ENCODE measurements at regions not wholly inside any gene's neighbourhood (a gene's known extent, or its start where the extent isn't known, plus 50 kb on each side); places are given as distances from the start of the nearest gene placed in this dataset.

- Mint-ChIP-seq H3K36me3 (no peaks in the 10 kb centered on the region), H3K4me1 (peaks cover 19% of the 10 kb centered on the region), H3K9me3 (no peaks in the 10 kb centered on the region), H3K27ac (no peak overlapping the region), H3K27me3 (ENCODE audit: low read depth) (no peaks in the 10 kb centered on the region), H3K4me3 (no peak overlapping the region)
- no peak for DNase-seq (ENCODE audit: low spot score)
- ChIA-PET POLR2A (no interaction called here), CTCF (no interaction called here)
- ATAC-seq, result no peak
- no peak for TF ChIP-seq NFYB (CRISPR knock-in tag; conservative IDR thresholded peaks at IDR 0.05; ENCODE audit: low read depth)
- no peak for TF ChIP-seq SP1 (CRISPR knock-in tag; conservative IDR thresholded peaks at IDR 0.05)
- TF ChIP-seq NFATC4 (CRISPR knock-in tag; IDR thresholded peaks at IDR 0.05), result no peak
- no peak for TF ChIP-seq GTF2I (CRISPR knock-in tag; conservative IDR thresholded peaks at IDR 0.05)
- TF ChIP-seq ZNF416 (CRISPR knock-in tag; IDR thresholded peaks at IDR 0.05), result no peak
- TF ChIP-seq ATF6 (CRISPR knock-in tag; IDR thresholded peaks at IDR 0.05), result no peak
- no peak for TF ChIP-seq CBFB (CRISPR knock-in tag; IDR thresholded peaks at IDR 0.05; ENCODE audit: low read depth)
- no peak for TF ChIP-seq OVOL2 (CRISPR knock-in tag; IDR thresholded peaks at IDR 0.05; ENCODE audit: borderline replicate concordance)
- TF ChIP-seq ZMAT4 (CRISPR knock-in tag; IDR thresholded peaks at IDR 0.05), result no peak
- TF ChIP-seq STAT6 (CRISPR knock-in tag; conservative IDR thresholded peaks at IDR 0.05; ENCODE audit: low read depth), result no peak
- no peak for TF ChIP-seq RELA (CRISPR knock-in tag; IDR thresholded peaks at IDR 0.05; ENCODE audit: borderline replicate concordance)
- no peak for TF ChIP-seq USF1 (CRISPR knock-in tag; IDR thresholded peaks at IDR 0.05)
- TF ChIP-seq TCF7 (CRISPR knock-in tag; IDR thresholded peaks at IDR 0.05; ENCODE audit: low read depth), result no peak
- no peak for TF ChIP-seq E2F5 (CRISPR knock-in tag; IDR thresholded peaks at IDR 0.05)
- no peak for TF ChIP-seq CTCF (IDR thresholded peaks at IDR 0.05)
- no peak for TF ChIP-seq ZNF532 (CRISPR knock-in tag; IDR thresholded peaks at IDR 0.05; ENCODE audit: borderline replicate concordance)
- TF ChIP-seq ZNF121 (CRISPR knock-in tag; IDR thresholded peaks at IDR 0.05), result no peak
- no peak for TF ChIP-seq ZNF232 (CRISPR knock-in tag; IDR thresholded peaks at IDR 0.05)
- TF ChIP-seq NR3C1 (CRISPR knock-in tag; conservative IDR thresholded peaks at IDR 0.05; ENCODE audit: low read depth), result no peak
- no peak for TF ChIP-seq ESRRA (CRISPR knock-in tag; IDR thresholded peaks at IDR 0.05; ENCODE audit: borderline replicate concordance)
These were observed 283.7 kb upstream of the NT5E start for GRCh38 chr6:85166114-85166741.

Data from WTC11 (cell line).